ENCODE measurements at regions not wholly inside any gene's neighbourhood (a gene's known extent, or its start where the extent isn't known, plus 50 kb on each side); places are given as distances from the start of the nearest gene placed in this dataset.
"Not testable (repeated sequence)": the region's sequence is repeated elsewhere in the genome, so short reads cannot be mapped to it uniquely, and the experiment has no call there.

DNA sequence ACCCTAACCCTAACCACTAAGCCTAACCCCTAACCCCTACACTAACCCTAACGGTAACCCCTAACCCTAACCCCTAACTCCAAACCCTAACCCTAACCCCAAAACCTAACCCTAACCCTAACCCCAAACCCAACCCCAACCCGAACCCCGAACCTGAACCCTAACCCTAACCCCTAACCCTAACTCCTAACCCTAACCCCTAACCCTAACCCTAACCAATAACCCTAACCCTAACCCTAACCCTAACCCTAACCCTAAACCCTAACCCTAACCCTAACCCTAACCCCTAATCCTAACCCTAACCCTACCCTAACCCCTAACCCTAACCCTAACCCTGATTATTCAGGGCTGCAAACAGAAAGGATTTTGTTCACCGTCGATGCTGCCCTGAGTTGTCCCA lies 144.6 kb upstream of the DUSP22 start:
- not testable (repeated sequence) for DNase-seq

- DNase-seq: peak; percentile 57 to 76
Measured at GRCh38 chr6:148051-148984, 144.0 kb upstream of the DUSP22 start.

- DNase-seq: not testable (repeated sequence)
Measured at GRCh38 chr6:150147-150546, 142.1 kb upstream of the DUSP22 start.

- not testable (repeated sequence) for DNase-seq
Measured at GRCh38 chr6:152436-152835, 139.9 kb upstream of the DUSP22 start.

DNA sequence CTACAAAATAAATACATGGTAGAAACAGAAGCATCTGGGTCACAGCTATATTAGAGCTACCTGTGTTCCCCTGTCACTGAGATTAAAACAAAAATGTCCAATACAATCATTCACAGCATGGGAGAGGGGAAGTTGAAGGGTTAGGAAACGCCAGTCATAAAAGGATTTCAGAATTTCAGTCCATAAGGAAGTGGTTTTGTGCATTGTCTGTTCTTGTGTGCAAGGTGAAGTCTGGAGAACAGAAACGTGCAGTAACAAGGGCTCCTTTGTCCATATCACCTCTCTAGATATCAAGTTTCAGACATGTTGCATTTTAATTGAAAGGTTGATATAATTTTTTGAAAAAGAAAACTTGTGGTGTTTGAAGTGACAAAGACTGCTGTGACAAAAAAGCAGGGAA lies 139.3 kb upstream of the DUSP22 start:
- DNase-seq: peak; percentile 64 to 70

- not testable (repeated sequence) for DNase-seq
Measured at GRCh38 chr6:153867-154266, 138.4 kb upstream of the DUSP22 start.

DNA sequence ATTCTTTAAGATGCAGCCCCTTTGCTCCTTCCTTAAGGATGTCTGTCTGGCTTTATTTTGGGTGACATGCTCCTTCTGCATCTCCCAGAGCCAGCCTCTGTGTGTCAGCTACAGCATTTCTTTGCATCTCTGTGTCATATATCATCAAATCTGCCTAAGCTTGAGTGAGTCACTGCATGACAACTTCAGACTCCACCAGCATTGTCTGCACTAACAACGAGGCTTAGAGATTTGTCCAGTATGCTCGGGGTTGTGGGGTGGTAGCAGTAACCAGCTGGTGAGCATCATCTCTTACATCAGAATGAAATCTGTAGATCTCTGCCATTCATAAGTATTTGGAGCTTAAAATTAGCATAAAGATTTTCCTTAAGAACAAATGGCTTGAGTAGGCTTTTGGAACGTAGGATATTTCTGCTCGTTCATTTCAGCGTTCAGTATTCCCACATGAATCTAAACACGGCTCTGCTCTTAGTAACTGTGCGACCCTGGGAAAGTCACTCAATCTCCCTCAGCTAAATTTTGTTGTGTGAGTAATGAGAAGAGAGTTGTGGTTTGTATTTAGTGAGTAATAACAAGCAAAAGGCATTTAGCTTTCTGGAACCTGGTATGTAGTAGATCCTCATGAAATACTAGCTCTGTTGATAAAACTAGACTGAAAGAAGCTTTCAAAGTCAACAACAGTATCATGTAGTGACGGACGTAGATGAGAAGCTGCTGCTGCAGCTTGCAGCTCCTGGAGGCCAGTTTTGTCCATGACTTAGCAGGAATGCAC lies 137.8 kb upstream of the DUSP22 start:
- not testable (repeated sequence) for DNase-seq

DNA sequence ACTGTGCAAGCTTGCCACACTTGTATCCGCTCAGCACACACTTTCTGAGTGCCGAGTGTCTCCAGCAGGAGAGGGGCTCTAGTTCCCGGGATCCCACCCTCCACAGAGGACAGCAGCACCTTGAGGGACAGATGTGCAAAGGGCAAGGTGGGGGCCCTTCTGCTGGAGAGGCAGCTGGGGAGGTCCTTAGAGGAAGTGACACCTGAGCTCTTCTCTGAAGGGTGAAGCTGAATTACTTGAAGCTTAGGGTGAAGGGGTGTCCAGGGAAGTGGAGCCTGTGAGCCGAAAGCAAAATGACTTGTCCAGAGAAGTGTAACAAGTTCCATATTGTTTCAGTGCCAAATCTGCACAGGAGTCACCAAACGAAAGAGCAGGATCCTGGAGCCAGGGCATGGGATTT lies 136.3 kb upstream of the DUSP22 start:
- no peak for DNase-seq

DNA sequence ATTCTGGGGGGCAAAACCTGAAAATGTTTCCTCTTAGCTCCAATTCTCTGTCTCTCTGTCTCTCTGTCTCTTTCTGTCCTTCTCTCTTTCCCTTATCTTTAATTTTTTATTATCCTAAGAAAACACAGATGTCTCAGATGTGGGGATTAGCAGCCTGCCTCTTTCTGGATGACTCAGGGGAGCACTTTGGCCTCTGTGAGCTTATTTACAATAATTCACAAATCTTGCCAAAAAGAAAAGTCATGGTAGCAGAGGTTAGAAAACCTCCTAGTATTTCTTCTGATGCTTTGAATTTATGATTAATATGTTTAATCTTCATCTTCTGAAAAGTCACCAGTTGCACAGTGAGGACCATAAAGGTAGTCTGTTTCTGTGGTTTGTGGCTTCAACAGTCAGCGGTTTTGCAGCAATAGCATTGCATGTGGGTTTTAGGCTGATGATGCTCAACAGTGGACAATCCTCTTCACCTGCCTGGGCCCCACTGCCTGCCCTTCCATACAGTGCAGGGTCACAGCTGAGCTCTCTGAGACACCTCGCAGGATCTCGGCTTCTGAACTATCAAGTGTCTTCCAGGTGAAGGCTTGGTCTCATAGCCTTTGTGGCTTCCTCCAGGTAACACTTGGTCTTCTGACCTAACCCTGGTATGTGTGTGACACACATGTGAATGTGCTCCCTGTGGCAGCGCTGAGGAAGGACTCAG lies 135.7 kb upstream of the DUSP22 start:
- not testable (repeated sequence) for DNase-seq

DNA sequence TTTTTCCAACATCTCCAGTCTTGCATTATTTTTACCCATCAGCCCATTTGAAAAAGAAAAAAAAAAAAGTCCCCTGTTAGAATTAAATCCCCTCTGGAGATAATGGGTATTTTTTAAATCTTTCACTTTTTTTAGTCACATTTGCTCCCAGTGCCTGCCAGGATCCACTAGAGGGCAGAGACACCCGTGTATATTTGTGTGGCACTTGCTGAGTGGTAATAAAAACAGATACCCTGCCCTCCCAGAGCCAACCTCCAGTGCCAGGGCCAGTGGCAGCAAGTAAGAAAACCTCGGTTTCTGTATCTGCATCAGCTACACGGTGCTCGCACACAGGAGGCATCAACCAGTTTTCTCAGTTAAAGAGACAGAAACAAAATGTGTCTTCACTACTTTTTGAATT lies 135.1 kb upstream of the DUSP22 start:
- peak in 1 of 2 experiments; percentile 4 for DNase-seq

GRCh38 chr6:161657-162056 lies 130.6 kb upstream of the DUSP22 start:
- DNase-seq: not testable (repeated sequence)

GRCh38 chr6:164720-165119 lies 127.6 kb upstream of the DUSP22 start:
- DNase-seq: no peak

DNA sequence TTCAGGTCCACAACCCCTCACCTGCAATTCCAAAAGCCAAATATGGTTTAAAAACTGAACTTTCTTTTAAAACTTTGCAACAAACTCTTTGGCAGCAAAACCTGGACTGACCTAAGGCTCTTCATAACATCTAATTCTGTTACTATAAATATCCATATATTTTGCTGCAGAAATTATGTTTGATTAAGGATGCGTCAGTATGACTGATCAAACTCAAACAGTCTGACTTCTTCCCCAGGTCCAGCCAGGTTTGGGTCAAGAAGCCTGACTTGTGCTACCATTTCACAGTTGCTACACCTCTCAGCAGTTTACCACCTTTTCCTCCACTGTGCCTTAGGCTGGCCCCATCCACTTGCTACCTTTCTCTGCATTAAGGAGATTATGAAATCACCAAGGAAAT lies 127.0 kb upstream of the DUSP22 start:
- DNase-seq: no peak

DNA sequence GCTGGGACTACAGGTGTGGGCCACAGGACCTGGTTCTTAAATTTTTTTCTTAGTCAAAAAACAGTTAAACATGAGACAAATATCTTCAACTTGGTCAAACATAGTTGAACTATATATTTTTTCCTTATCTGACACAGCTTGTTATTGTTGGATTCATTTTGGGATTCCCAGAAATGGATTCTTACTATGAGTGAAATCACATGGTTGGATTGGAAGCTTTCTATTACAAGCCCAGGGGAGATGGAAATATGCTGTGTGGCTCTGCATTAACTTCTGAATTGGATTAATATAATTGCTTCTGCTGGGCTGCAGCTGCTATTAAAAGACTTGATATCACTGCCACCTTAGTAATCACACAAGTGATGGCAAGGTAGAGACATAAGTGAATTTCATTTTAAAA lies 126.4 kb upstream of the DUSP22 start:
- DNase-seq: no peak

DNA sequence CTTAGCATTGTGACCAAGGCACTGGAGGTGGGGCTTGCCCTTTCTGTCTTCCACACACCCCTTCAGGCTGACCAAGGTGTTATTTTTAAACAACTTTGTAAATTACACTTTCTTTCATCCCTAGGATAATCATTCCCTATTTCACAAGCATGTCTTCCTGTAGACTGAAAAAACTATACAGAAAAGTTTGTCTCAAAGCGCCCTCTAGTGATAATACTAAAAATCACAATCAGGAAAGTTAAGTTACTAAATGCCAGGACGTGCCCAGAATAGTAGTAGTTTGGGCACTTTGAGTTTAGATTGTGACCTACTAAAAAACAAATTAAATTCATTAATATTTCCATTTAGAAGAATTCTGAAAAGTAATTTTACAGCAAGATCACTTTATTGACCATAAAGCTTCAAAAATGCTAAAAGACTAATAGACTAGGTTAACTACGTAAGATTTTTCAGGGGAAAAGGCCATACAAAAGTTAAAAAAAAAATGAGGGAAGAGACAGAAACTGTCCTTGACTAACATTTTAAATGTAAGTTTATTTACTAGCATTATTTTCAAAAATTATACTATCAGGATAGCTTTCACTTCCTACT lies 123.3 kb upstream of the DUSP22 start:
- peak; percentile 64 to 70 for DNase-seq

- no peak for DNase-seq
Measured at GRCh38 chr6:174036-174435, 118.3 kb upstream of the DUSP22 start.

- no peak for DNase-seq
Measured at GRCh38 chr6:175680-176079, 116.6 kb upstream of the DUSP22 start.

DNA sequence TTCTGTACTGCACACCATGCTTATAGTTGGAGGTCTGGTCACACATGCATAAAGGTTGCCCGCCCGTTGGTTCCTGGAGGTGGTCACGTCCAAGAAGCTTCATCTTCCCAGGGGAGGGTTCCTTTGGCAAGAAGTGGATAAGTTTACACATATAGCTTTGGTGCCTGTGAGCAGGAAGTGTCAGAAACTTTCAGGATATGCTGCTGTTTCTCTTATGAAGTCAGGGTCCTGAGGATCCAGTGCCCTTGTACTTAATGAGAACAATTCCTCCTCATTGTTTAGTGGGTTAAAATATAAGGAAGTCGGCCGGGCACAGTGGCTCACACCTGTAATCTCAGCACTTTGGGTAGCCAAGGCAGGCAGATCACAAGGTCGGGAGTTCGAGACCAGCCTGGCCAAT lies 115.5 kb upstream of the DUSP22 start:
- DNase-seq: no peak

- no peak for DNase-seq
Measured at GRCh38 chr6:178119-178518, 114.2 kb upstream of the DUSP22 start.

GRCh38 chr6:178929-179328 lies 113.4 kb upstream of the DUSP22 start:
- DNase-seq: not testable (repeated sequence)

- DNase-seq: no peak
Measured at GRCh38 chr6:179340-179950, 112.8 kb upstream of the DUSP22 start.

GRCh38 chr6:180091-180694 lies 112.1 kb upstream of the DUSP22 start:
- DNase-seq: not testable (repeated sequence)

All from AML-193 (cell line).